ENCODE measurements at regions not wholly inside any gene's neighbourhood (a gene's known extent, or its start where the extent isn't known, plus 50 kb on each side); places are given as distances from the start of the nearest gene placed in this dataset.
"Not testable (repeated sequence)": the region's sequence is repeated elsewhere in the genome, so short reads cannot be mapped to it uniquely, and the experiment has no call there.

DNA sequence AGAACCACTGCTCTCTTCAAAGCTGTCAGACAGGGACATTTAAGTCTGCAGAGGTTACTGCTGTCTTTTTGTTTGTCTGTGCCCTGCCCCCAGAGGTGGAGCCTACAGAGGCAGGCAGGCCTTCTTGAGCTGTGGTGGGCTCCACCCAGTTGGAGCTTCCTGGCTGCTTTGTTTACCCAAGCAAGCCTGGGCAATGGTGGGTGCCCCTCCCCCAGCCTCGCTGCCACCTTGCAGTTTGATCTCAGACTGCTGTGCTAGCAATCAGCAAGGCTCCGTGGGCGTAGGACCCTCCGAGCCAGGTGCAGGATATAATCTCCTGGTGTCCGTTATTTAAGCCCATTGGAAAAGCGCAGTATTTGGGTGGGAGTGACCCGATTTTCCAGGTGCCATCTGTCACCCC is 179.5 kb upstream of the PROX1 start:
- not testable (repeated sequence) for H3K9me3 ChIP-seq (ENCODE audit: control insufficient read depth in 1 of 2, low read length in 2 of 2); H3K27ac ChIP-seq (ENCODE audit: low read depth, low read length); H3K4me3 ChIP-seq (ENCODE audit: low read depth in 1 of 2, low read length in 2 of 2); H3K36me3 ChIP-seq (ENCODE audit: control insufficient read depth in 1 of 2, insufficient read depth in 2 of 2, low read length in 2 of 2); H3K4me1 ChIP-seq (ENCODE audit: control insufficient read depth in 1 of 2, insufficient read depth in 2 of 2, low read length in 2 of 2); H3K9ac ChIP-seq (ENCODE audit: low read depth in 1 of 2, low read length in 2 of 2); H3K27me3 ChIP-seq (ENCODE audit: control insufficient read depth in 1 of 2, insufficient read depth in 2 of 2, low read length in 2 of 2)

DNA sequence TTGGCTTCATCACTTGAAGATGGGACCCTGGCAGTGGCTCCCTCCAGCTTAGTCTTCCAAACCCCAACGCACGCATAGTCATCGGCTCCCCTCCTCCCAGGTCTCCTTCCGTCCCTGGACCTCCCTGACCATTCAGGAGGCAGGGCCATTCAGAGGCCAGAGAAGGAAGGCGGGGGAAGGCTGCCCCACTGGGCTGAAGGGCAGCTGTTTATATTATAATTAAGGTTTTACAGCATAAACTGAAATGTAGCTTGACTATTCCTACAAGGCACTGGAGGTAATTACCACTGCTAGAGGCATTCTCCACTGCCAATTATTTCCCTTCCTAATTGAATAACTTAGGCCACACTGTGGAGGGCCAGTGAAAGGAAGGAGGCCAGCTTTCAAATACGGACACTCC is 170.6 kb upstream of the PROX1 start:
- Histone ChIP-seq H3K27ac (ENCODE audit: low read depth, low read length) (no peak overlapping the region), H3K4me3 (ENCODE audit: low read depth in 1 of 2, low read length in 2 of 2) (no peak overlapping the region), H3K9me3 (ENCODE audit: control insufficient read depth in 1 of 2, low read length in 2 of 2) (no peaks in the 10 kb centered on the region), H3K9ac (ENCODE audit: low read depth in 1 of 2, low read length in 2 of 2) (no peak overlapping the region), H3K4me1 (ENCODE audit: control insufficient read depth in 1 of 2, insufficient read depth in 2 of 2, low read length in 2 of 2) (no peaks in the 10 kb centered on the region), H3K27me3 (ENCODE audit: control insufficient read depth in 1 of 2, insufficient read depth in 2 of 2, low read length in 2 of 2) (no peaks in the 10 kb centered on the region), H3K36me3 (ENCODE audit: control insufficient read depth in 1 of 2, insufficient read depth in 2 of 2, low read length in 2 of 2) (no peaks in the 10 kb centered on the region)

DNA sequence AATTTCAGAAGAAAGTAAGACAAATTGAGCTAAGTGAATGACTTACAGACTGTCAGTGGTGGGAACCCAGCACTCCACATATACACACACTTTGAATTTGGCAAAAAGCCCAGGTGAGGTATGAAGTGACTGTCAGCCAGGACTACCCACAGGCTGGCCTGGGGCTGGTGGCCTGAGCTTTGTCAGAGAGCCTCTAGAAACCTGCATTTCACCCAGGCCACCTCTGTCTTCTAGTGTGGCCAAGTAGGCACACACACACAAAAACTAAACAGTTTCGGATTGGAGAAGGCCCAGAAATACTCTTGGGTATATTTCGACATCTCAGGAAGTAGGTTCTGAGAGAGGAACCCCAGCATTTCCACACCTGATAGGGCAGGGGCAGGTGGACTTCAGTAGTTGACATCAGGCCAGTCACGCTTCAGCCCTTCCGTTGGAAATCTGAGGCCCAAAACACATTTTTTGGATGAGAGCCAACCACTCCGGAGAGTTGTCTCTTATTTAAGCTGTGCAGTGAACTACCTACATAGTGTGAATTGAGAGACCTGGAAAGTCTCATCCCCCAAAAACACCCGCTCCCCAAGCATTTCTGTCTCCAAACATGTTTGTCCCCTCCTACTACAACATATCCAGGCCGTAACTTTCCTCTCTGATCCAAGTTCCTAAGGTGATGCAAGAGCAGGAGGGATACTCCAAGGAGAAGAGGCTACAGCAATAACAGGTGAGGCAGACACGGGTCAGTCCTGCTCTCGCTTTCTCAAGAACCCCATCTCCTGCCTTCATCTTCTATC is 167.2 kb upstream of the PROX1 start:
- Histone ChIP-seq H3K9me3 (ENCODE audit: control insufficient read depth in 1 of 2, low read length in 2 of 2) (no peaks in the 10 kb centered on the region), H3K9ac (ENCODE audit: low read depth in 1 of 2, low read length in 2 of 2) (no peak overlapping the region), H3K36me3 (ENCODE audit: control insufficient read depth in 1 of 2, insufficient read depth in 2 of 2, low read length in 2 of 2) (no peaks in the 10 kb centered on the region), H3K27ac (ENCODE audit: low read depth, low read length) (no peak overlapping the region), H3K4me3 (ENCODE audit: low read depth in 1 of 2, low read length in 2 of 2) (no peak overlapping the region), H3K27me3 (ENCODE audit: control insufficient read depth in 1 of 2, insufficient read depth in 2 of 2, low read length in 2 of 2) (no peaks in the 10 kb centered on the region), H3K4me1 (ENCODE audit: control insufficient read depth in 1 of 2, insufficient read depth in 2 of 2, low read length in 2 of 2) (no peaks in the 10 kb centered on the region)

DNA sequence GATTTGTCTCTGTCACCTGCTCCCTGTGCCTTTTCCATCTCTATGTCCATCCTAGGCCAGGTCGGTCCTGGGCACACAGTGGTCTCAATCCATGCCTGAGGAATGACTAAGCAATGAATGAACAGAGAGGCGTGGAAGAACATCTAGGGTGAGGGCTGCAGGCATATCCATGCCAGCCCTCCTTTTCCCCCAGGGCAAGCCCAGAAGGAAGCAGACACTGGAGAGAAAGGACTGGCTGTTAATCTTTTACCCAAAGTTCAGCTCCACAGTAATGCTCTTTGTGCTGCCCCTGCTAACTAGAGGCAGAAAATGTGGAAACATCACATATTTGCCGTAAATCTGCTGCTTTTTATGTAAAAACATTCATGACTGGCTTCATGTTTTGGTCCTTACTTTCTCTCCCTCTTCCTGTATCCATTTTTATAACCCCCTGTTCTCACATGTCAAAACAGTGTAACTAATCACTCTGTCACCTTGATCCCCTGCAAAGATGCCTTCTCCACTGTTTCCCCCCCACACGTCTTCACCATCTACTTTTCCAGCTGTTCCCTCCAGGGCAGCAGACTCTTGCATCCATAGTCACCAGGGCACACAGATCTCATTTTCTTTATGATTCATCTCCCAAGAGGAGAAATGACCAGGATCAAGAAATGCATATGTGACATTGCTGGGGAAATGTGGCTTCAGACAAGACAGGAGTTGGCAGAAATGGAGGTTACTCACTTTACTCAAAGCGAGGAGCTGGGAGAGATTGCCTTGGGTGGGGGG is 166.4 kb upstream of the PROX1 start:
- H3K27ac ChIP-seq (ENCODE audit: low read depth, low read length): no peak overlapping the region
- H3K4me3 ChIP-seq (ENCODE audit: low read depth in 1 of 2, low read length in 2 of 2): no peak overlapping the region
- H3K27me3 ChIP-seq (ENCODE audit: control insufficient read depth in 1 of 2, insufficient read depth in 2 of 2, low read length in 2 of 2): no peaks in the 10 kb centered on the region
- no peaks in the 10 kb centered on the region for H3K36me3 ChIP-seq (ENCODE audit: control insufficient read depth in 1 of 2, insufficient read depth in 2 of 2, low read length in 2 of 2)
- no peak overlapping the region for H3K9ac ChIP-seq (ENCODE audit: low read depth in 1 of 2, low read length in 2 of 2)
- no peaks in the 10 kb centered on the region for H3K4me1 ChIP-seq (ENCODE audit: control insufficient read depth in 1 of 2, insufficient read depth in 2 of 2, low read length in 2 of 2)
- no peaks in the 10 kb centered on the region for H3K9me3 ChIP-seq (ENCODE audit: control insufficient read depth in 1 of 2, low read length in 2 of 2)

DNA sequence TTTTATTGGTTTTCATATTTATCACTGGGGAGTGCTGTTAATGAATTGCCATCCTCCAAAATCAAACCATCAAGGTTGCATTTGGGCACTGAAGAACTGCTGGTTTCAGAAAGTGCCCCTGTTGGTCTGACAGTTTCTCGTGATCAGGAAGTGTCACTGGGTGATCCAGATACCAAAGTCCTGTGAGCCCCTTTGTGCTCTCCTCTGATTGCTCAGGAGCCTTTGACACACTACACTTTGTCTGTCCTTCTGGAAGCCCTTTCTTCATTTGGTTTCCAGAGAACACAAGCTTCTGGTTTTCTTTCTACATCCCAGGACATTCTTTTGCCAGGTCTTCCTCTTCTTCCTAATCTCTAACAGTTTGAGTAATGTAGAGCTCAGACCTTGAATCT is 165.8 kb upstream of the PROX1 start:
- no peaks in the 10 kb centered on the region for H3K36me3 ChIP-seq (ENCODE audit: control insufficient read depth in 1 of 2, insufficient read depth in 2 of 2, low read length in 2 of 2)

DNA sequence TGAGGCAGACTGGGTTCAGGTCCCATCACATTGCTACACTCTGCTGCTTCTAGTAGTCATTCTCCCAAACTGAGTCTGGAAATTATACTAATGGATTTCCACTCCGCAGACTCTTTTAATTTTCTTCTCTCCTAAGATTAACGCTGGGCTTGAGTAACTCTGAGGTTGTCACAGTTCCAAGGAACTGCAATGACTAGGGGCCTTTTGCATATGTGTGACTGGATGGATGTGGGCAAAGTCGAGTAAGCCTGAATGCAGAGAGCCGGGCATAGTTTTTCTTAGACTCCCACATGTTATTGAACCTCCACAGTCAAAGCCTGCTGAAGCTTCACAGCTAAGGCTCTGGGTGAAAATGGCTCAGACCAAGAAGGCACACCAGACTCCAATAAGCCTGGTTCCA is 160.9 kb upstream of the PROX1 start:
- no peaks in the 10 kb centered on the region for H3K36me3 ChIP-seq (ENCODE audit: control insufficient read depth in 1 of 2, insufficient read depth in 2 of 2, low read length in 2 of 2)
- no peak overlapping the region for H3K27ac ChIP-seq (ENCODE audit: low read depth, low read length)
- no peak overlapping the region for H3K9ac ChIP-seq (ENCODE audit: low read depth in 1 of 2, low read length in 2 of 2)
- H3K9me3 ChIP-seq (ENCODE audit: control insufficient read depth in 1 of 2, low read length in 2 of 2): no peaks in the 10 kb centered on the region
- H3K27me3 ChIP-seq (ENCODE audit: control insufficient read depth in 1 of 2, insufficient read depth in 2 of 2, low read length in 2 of 2): no peaks in the 10 kb centered on the region
- H3K4me1 ChIP-seq (ENCODE audit: control insufficient read depth in 1 of 2, insufficient read depth in 2 of 2, low read length in 2 of 2): no peaks in the 10 kb centered on the region
- no peak overlapping the region for H3K4me3 ChIP-seq (ENCODE audit: low read depth in 1 of 2, low read length in 2 of 2)

More for the DNA sequence above, 165.8 kb upstream of the PROX1 start:
- Histone ChIP-seq H3K27me3 (ENCODE audit: control insufficient read depth in 1 of 2, insufficient read depth in 2 of 2, low read length in 2 of 2) (no peaks in the 10 kb centered on the region), H3K27ac (ENCODE audit: low read depth, low read length) (no peak overlapping the region), H3K9me3 (ENCODE audit: control insufficient read depth in 1 of 2, low read length in 2 of 2) (no peaks in the 10 kb centered on the region), H3K4me3 (ENCODE audit: low read depth in 1 of 2, low read length in 2 of 2) (no peak overlapping the region), H3K9ac (ENCODE audit: low read depth in 1 of 2, low read length in 2 of 2) (no peak overlapping the region), H3K4me1 (ENCODE audit: control insufficient read depth in 1 of 2, insufficient read depth in 2 of 2, low read length in 2 of 2) (no peaks in the 10 kb centered on the region)

DNA sequence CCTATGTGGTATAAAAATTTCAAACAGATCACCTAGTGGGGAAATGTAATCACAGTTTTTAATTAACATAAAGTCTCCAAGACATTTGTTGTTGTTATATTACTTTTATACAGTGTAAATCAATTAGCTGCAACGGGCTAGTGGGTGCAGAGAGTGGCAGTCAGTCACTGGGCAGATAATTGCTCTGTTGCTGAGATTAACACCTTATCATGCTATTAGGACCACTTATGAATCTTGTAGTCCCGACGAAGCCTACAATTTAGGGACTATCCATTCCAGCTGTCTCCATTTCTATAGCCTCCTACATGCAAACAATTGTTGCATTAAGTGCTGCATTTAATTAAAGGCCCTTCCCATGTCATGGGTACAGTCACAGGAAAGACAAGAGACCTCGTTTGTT is 158.9 kb upstream of the PROX1 start:
- Histone ChIP-seq H3K36me3 (ENCODE audit: control insufficient read depth in 1 of 2, insufficient read depth in 2 of 2, low read length in 2 of 2) (no peaks in the 10 kb centered on the region), H3K9me3 (ENCODE audit: control insufficient read depth in 1 of 2, low read length in 2 of 2) (no peaks in the 10 kb centered on the region), H3K9ac (ENCODE audit: low read depth in 1 of 2, low read length in 2 of 2) (no peak overlapping the region), H3K27me3 (ENCODE audit: control insufficient read depth in 1 of 2, insufficient read depth in 2 of 2, low read length in 2 of 2) (no peaks in the 10 kb centered on the region), H3K4me3 (ENCODE audit: low read depth in 1 of 2, low read length in 2 of 2) (no peak overlapping the region), H3K4me1 (ENCODE audit: control insufficient read depth in 1 of 2, insufficient read depth in 2 of 2, low read length in 2 of 2) (no peaks in the 10 kb centered on the region), H3K27ac (ENCODE audit: low read depth, low read length) (no peak overlapping the region)

DNA sequence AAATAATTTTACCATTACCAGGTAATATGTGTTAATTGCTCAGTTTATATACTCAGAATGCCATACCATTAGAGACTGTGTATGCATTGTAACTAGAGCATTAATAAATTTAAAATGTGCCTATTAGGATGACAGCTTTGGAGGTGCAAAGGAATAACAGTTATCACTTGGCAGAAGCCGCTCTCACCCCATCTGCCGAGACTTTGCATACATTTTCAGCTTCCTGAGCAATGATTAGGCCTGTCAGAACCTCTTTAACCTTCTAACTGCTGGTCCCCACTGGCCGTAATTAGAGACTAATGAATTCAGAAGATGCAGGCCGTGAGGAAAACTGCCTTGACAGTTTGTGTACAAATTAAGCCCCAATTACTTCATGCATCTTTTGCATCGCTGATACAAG is 158.0 kb upstream of the PROX1 start:
- Histone ChIP-seq H3K4me1 (ENCODE audit: control insufficient read depth in 1 of 2, insufficient read depth in 2 of 2, low read length in 2 of 2) (no peaks in the 10 kb centered on the region), H3K4me3 (ENCODE audit: low read depth in 1 of 2, low read length in 2 of 2) (no peak overlapping the region), H3K9ac (ENCODE audit: low read depth in 1 of 2, low read length in 2 of 2) (no peak overlapping the region), H3K27ac (ENCODE audit: low read depth, low read length) (no peak overlapping the region), H3K27me3 (ENCODE audit: control insufficient read depth in 1 of 2, insufficient read depth in 2 of 2, low read length in 2 of 2) (no peaks in the 10 kb centered on the region), H3K36me3 (ENCODE audit: control insufficient read depth in 1 of 2, insufficient read depth in 2 of 2, low read length in 2 of 2) (no peaks in the 10 kb centered on the region), H3K9me3 (ENCODE audit: control insufficient read depth in 1 of 2, low read length in 2 of 2) (no peaks in the 10 kb centered on the region)

DNA sequence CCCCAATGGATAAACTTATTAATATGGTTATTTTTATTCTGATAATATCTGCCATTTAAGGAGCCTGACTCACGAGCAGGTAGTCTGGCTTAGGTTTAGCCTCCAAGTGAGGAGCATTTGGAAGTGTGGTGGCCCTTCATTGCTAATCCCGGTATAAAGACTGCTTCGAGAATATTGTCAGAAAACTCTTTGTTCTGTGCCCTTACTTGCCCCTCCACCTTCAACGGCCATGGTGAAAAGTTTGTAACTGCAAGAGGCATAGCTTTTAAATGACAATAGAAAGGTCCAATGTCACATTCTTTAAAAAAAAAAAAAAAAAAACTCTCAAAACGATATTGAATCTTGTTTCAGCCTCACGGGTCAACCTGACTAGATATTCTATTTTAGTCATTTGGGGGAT is 157.4 kb upstream of the PROX1 start:
- Histone ChIP-seq H3K9me3 (ENCODE audit: control insufficient read depth in 1 of 2, low read length in 2 of 2) (no peaks in the 10 kb centered on the region), H3K4me3 (ENCODE audit: low read depth in 1 of 2, low read length in 2 of 2) (no peak overlapping the region), H3K27ac (ENCODE audit: low read depth, low read length) (no peak overlapping the region), H3K36me3 (ENCODE audit: control insufficient read depth in 1 of 2, insufficient read depth in 2 of 2, low read length in 2 of 2) (no peaks in the 10 kb centered on the region), H3K4me1 (ENCODE audit: control insufficient read depth in 1 of 2, insufficient read depth in 2 of 2, low read length in 2 of 2) (no peaks in the 10 kb centered on the region), H3K27me3 (ENCODE audit: control insufficient read depth in 1 of 2, insufficient read depth in 2 of 2, low read length in 2 of 2) (no peaks in the 10 kb centered on the region), H3K9ac (ENCODE audit: low read depth in 1 of 2, low read length in 2 of 2) (no peak overlapping the region)

DNA sequence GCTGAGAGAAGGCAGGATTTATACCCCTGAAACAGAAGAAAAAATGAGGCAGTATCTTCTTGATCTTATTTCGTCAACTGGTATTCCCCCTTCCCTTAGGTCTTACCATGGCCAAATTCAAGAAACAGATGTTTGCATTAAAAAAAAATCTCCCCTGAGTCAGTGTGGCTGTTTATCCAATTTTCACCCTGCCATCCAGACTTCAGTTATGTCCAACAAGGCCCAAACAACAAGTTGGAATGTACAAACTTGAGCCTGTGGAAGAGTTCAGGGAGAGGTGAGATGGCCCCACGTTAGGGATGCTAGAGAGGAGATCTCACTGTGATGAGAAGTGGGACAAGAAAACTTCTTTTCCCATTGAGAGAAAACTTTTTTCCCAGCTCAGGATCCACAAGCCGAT is 147.2 kb upstream of the PROX1 start:
- H3K9me3 ChIP-seq (ENCODE audit: control insufficient read depth in 1 of 2, low read length in 2 of 2): no peaks in the 10 kb centered on the region
- H3K36me3 ChIP-seq (ENCODE audit: control insufficient read depth in 1 of 2, insufficient read depth in 2 of 2, low read length in 2 of 2): no peaks in the 10 kb centered on the region
- no peak overlapping the region for H3K9ac ChIP-seq (ENCODE audit: low read depth in 1 of 2, low read length in 2 of 2)

More for the DNA sequence above, 147.2 kb upstream of the PROX1 start:
- Histone ChIP-seq H3K4me3 (ENCODE audit: low read depth in 1 of 2, low read length in 2 of 2) (no peak overlapping the region), H3K27me3 (ENCODE audit: control insufficient read depth in 1 of 2, insufficient read depth in 2 of 2, low read length in 2 of 2) (no peaks in the 10 kb centered on the region), H3K4me1 (ENCODE audit: control insufficient read depth in 1 of 2, insufficient read depth in 2 of 2, low read length in 2 of 2) (no peaks in the 10 kb centered on the region), H3K27ac (ENCODE audit: low read depth, low read length) (no peak overlapping the region)

Data from duodenal mucosa (tissue), 2 donors.